Gastroesophageal sphincter (tissue), 3 donors: ENCODE measurements at regions not wholly inside any gene's neighbourhood (a gene's known extent, or its start where the extent isn't known, plus 50 kb on each side); places are given as distances from the start of the nearest gene placed in this dataset.

Experiments used
- EP300 ChIP-seq: sonication (generic); formaldehyde crosslinking; IDR thresholded peaks from one replicate; pipeline ENCODE4 v1.6.1; 2017; ENCODE audit warnings: antibody characterized with exemption, mild to moderate bottlenecking
- TF ChIP-seq, protein P1 (sequence below), 4 experiments: fragments of 200-600 bp in 2 of 4; fragments of 450-650 bp in 2 of 4; sonication (generic) in 1 of 4; IDR thresholded peaks; one replicate each; pipeline ENCODE4 v1.5.1; 2017 to 2019; ENCODE audit warnings: antibody characterized with exemption in 4 of 4, mild to moderate bottlenecking in 2 of 4, moderate library complexity in 2 of 4

GRCh38 chr2:62382757-62383156, 123.2 kb downstream of the TMEM17 start:
- no peak for TF ChIP-seq EP300
- TF ChIP-seq, protein P1, sequence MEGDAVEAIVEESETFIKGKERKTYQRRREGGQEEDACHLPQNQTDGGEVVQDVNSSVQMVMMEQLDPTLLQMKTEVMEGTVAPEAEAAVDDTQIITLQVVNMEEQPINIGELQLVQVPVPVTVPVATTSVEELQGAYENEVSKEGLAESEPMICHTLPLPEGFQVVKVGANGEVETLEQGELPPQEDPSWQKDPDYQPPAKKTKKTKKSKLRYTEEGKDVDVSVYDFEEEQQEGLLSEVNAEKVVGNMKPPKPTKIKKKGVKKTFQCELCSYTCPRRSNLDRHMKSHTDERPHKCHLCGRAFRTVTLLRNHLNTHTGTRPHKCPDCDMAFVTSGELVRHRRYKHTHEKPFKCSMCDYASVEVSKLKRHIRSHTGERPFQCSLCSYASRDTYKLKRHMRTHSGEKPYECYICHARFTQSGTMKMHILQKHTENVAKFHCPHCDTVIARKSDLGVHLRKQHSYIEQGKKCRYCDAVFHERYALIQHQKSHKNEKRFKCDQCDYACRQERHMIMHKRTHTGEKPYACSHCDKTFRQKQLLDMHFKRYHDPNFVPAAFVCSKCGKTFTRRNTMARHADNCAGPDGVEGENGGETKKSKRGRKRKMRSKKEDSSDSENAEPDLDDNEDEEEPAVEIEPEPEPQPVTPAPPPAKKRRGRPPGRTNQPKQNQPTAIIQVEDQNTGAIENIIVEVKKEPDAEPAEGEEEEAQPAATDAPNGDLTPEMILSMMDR (IDR thresholded peaks at IDR 0.05) = no peak
